HG02610 (cell line): ENCODE measurements at regions not wholly inside any gene's neighbourhood (a gene's known extent, or its start where the extent isn't known, plus 50 kb on each side); places are given as distances from the start of the nearest gene placed in this dataset.
"Not testable (repeated sequence)": the region's sequence is repeated elsewhere in the genome, so short reads cannot be mapped to it uniquely, and the experiment has no call there.

Experiments used
- ATAC-seq: cut with Tn5 transposase; IDR thresholded peaks from one replicate; pipeline ENCODE4 v1.9.1; 2021; ENCODE audit warnings: mild to moderate bottlenecking, moderate library complexity; ENCODE audit not compliant: unreplicated experiment

GRCh38 chr1:86798608-86799291, 94.4 kb downstream of the SH3GLB1 start:
- peak; percentile 90 for ATAC-seq

GRCh38 chr1:86803641-86804040, 99.3 kb downstream of the SH3GLB1 start:
- not testable (repeated sequence) for ATAC-seq

- ATAC-seq: not testable (repeated sequence)
Measured at GRCh38 chr1:86805898-86806519, 101.6 kb downstream of the SH3GLB1 start.

GRCh38 chr1:86811142-86811924, 102.6 kb downstream of the SELENOF start:
- ATAC-seq: no peak

- ATAC-seq: no peak
Measured at GRCh38 chr1:86812286-86812685, 101.6 kb downstream of the SELENOF start.
